GM19467 (cell line): ENCODE measurements at regions not wholly inside any gene's neighbourhood (a gene's known extent, or its start where the extent isn't known, plus 50 kb on each side); places are given as distances from the start of the nearest gene placed in this dataset.
"Not testable (repeated sequence)": the region's sequence is repeated elsewhere in the genome, so short reads cannot be mapped to it uniquely, and the experiment has no call there.

ENCODE experiments used
- ATAC-seq: cut with Tn5 transposase; IDR thresholded peaks from one replicate; pipeline ENCODE4 v1.9.1; 2021; ENCODE audit warnings: mild to moderate bottlenecking, moderate library complexity; ENCODE audit not compliant: unreplicated experiment

DNA sequence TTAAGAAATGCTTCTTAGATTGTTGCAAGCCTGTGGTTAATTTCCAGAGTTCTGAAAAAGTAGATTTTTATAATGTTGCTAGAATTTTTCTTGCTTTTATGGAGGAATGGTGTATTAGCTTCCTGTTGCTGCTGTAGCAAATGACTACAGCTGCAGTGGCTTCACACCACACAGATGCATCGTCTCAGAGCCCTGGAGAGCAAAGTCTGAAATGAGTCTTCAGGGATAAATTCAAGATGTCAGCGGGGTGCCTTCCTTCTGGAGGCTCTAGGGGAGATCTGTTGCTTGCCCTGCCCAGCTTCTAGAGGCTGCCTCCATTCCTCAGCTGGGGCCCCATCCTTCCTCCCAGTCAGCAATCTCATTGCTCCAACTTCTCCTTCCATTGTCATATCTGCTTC is 187.8 kb downstream of the ZNF516 start:
- no peak for ATAC-seq

GRCh38 chr18:76306685-76307292 is 188.3 kb downstream of the ZNF516 start:
- no peak for ATAC-seq

- no peak for ATAC-seq
Observed at GRCh38 chr18:76285866-76286265, 209.2 kb downstream of the ZNF516 start.

DNA sequence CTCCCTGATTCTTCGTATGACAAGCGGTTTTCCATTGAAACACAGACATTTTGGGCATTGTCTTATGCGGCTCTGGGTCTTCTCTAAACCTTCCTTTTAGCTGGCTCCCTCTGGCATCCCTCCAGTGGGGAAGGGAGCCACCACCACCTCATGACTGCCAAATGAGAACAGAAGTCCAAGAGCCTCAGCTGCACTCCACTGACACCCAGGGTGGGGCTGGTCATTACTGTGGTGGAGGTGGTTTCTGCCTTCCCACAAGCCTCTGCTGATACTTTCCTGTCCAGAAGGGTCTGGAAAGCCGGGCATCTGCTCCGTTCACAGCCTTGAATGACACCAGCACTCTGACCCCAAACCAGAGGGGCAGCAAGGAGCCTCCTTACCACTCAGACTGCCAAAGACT is 213.5 kb downstream of the ZNF516 start:
- ATAC-seq: no peak

DNA sequence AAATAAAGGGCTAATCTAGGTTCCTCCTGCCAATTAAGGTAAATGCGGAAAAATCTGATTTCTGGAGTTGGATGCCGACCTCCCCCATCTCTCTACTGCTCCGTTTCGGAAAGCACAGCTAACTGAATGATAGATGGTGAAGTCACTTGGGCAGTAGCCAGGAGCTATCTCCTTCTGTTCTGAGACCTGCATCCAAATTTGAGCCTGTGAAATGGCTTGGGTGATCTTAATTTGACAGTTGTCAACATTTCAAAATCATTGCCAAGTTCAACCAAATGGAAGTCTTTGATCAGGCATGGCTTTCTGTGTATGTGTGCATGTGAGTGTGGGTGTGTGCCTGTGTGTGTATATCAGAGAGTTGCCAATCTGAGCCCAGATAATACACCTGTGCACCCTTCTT is 217.2 kb downstream of the ZNF516 start:
- no peak for ATAC-seq

DNA sequence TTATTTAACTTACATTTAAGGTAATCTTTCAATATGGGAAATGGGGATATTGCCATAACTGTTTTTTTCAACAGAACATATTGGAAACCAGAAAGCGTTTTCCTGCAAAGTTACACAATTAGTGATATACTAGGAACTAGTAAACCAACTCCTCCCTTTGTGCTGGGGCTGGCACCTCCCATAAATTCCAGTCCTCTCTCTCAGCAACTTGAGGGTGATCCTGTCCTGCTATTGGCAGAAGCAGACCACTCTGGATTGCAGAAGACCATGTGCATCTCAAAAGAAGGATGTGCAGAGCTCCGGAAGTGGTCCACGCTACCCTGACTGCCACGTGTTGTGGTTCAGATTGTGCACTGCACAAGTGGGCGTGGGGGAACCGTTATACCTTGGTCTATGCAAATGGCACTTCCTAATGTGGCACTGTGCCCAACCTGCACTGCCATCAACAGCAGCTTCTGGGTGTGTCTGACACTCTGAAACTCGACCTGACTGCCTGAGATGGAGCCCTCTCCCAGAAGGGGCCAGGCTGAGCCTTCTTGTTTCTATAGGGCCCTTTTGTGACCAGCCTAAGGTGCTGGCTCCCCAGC is 219.2 kb downstream of the ZNF516 start:
- no peak for ATAC-seq

DNA sequence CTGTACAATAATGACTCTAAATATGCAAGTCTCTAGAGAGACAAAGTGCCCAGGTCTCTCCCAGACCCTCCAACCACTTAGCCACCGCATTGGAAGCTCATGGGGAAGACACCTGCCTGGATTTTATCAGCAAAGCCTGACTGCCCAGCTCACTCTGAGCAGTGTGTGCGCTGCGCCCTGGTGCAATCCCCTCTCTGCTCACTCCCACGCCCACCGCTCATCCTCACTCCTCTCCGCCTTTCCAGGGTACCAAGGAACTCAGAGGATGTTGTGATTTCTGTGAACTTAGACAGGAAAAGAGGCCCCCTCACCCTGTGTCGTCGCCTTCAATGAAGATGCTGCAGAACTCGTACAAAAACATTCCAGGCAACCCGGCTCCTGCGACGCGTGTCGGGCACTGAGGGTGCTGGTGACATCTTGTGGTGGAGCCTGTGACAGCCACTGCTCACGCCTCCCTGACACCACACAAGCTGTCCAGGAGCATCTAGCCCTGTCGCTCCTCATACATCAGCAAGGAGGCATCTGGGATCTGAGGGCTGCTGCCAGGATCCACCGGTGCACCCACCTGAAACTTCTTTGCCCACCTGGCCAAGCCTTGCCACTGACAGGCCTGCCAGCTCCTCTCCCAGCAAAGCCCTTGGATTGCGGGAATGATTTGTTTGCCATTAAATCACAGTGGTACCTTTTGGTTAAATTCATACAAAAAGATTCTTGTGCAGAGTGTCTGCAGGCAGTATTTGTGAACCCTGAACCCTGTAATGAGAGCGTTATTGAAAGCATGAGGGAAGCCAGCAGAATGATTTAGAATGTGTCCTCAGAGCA is 220.4 kb downstream of the ZNF516 start:
- no peak for ATAC-seq

DNA sequence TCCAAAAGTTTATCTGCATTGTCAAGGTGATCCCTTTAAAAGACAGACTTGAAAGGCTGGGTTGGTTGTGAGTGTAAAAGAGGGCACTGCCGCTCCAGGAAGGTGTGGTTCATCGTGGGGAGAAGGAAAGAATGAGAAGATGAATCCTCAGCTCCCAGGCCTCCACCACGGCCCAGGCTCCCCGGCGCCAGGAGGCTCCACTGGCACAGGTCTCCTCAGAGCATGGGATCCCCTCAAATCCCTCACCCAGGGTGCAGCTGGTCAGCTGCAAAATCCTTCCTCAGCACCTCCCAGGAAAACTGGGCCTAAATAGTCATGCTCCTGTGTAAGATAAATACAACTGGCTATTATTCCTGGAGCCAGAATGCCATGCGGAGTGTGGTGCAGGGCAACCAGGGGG is 221.1 kb downstream of the ZNF516 start:
- no peak for ATAC-seq

- no peak for ATAC-seq
Observed at GRCh38 chr18:76273036-76273545, 222.0 kb downstream of the ZNF516 start.

GRCh38 chr18:76267423-76267822 is 227.6 kb downstream of the ZNF516 start:
- not testable (repeated sequence) for ATAC-seq

DNA sequence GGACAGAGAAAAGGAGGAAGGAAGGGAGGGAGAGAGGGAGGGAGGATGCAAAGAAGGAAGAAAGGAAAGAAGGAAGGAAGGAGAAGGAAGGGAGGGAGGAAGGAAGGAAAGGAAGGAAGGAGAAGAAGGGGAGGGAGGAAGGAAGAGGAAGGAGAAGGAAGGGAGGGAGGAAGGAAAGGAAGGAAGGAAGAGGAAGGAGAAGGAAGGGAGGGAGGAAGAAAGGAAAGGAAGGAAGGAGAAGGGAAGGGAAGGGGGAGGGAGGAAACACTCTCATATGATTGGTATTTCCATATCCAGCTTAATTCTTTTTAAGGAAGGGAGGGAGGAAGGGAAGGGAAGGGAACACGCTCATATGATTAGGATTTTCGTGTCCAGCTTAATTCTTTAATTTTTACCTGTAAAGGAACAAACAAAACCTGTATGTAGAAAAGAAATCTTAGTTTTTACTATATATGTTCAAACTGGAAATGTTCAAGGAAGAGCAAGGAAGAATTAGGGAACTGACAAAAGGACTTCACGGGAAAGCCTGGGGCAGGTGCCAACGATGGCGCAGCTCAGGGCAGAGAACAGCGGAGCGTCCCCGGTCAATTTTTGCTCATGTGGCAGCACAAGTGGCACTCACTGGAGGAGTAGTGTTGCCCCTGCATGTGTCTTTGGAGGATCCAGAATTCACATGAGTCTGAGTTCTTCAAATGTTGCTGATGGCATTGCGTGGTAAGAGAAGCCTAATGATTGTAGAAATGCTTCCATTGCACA is 228.6 kb downstream of the ZNF516 start:
- no peak for ATAC-seq

DNA sequence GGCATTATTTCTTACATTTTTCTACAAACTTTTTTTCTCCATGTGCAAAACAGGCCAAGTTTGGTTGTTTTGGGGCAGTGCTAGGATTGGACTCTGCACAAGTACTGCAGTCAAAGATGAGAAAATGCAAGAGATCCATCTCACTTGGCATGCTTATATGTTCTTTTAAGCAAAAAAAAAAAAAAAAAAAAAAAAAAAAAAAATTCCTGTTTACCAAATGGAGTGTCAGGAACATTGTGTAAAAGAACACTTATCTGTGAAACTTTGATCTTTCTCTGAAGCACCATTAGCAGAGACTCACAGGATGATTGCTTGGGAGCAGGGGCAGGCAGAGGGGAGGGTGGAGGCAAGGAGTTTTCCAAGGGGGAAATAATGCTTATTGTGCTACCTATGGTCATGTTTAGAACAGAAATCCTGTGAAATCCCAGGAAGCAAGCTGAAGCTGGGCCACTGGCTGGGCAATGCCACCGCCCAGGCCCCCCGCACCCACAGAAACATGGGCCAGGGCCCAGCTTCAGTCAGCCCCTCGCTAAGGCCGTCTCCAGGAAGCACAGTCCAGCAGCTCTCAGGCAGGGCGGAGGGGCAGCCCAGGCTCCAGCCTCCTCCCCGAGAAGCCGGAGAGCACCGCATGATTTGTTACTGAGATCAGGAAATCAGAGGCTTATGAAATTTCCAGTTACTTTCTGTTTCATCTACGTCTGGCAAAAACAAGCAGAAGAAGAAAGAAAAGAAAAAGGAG is 229.4 kb downstream of the ZNF516 start:
- no peak for ATAC-seq

DNA sequence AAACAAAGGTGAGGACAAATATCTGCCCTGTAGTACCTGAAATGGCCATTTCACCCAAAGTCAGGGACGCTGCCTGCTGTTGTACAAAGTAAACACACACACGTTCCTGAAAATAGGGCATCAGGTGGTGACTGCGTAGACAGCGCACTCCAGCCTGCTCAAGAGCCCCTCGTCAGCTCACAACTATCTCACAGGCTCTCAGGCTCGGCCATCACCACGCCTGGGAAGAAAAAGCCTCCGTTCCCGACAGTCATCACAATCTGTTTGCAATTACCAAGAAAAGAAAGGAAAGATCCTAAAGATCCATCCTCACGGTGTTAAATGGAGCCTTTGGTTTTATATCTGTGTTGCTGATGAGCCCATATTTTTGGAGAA is 230.2 kb downstream of the ZNF516 start:
- no peak for ATAC-seq

DNA sequence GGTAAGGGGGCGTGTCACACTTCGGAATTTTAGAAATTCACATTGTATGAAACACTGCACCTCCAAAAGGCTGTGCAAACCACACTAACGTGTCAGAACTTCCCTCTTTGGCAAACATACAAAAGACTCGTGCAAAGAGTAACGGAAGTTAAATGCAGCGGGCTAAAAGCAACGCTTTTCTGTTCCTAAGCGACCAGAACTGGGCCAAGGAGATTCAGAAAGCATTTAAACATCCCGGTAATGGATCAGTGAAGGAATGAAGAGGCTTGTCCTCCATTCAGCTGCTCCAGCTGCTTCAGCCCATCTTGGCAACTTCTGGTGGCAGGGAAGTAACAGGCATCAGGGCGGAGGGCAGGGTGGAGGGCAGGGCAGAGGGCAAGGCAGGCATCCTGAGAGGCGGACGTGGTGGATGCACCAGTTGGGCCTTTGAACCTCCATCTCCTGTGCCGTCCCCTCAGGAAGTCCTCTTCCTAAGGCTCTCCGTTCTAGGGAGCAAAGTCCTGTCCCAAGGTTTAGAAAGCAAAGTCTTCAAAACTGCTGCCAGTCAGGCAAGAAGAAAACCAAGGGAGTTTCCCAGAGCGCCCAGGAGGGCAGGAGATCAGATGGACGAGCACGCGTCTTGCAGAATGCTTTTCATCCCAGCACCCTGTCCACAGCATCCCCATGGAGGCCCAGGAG is 230.7 kb downstream of the ZNF516 start:
- ATAC-seq: no peak

GRCh38 chr18:76263046-76264005 is 231.7 kb downstream of the ZNF516 start:
- no peak for ATAC-seq

- no peak for ATAC-seq
Observed at GRCh38 chr18:76260941-76261472, 234.0 kb downstream of the ZNF516 start.

DNA sequence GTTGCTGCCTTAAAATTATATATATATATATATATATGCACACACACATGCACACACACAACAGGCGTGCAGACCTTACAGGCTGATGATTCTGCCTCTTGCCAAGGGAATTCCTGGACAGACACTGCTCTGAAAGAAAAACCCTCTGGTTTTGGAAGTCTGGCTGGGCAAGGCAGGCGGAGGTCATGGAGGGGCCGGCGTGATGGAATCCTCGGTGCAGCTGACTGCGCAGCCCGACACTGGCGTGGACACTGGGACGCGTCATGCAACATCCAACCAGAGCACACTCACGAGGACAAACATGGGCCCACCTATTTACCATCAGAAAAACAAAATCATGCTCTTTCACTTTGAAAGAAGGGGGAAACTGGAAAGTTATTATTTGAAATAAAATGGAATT is 235.3 kb downstream of the ZNF516 start:
- ATAC-seq: no peak

DNA sequence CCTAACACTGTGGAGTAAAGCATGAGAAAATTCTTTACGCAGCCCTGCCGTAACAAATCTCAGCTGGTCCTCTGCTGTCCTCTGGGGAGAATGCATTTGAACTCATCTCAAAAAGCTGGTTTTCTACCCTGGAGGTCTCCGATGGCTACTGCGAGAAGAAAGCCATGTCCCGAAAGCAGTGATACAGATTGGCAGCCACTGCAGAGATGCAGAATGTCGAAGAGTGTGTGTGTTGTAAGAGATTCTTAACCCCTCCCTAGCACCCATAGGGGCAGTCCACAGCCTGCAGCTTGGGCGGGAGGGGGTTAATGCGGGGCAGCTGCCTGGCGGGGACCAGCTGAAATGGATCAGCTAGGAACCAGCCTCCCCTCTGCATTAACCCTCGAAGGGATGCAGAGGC is 235.9 kb downstream of the ZNF516 start:
- ATAC-seq: no peak

GRCh38 chr18:76258209-76258608 is 236.8 kb downstream of the ZNF516 start:
- ATAC-seq: no peak
